ENCODE measurements at regions not wholly inside any gene's neighbourhood (a gene's known extent, or its start where the extent isn't known, plus 50 kb on each side); places are given as distances from the start of the nearest gene placed in this dataset.

GRCh38 chr11:24043842-24044241 is 453.0 kb upstream of the LUZP2 start:
- H3K4me3 ChIP-seq (ENCODE audit: low read length) = no peak overlapping the region
- no peak for DNase-seq (ENCODE audit: low read depth)
- TF ChIP-seq, protein P1, sequence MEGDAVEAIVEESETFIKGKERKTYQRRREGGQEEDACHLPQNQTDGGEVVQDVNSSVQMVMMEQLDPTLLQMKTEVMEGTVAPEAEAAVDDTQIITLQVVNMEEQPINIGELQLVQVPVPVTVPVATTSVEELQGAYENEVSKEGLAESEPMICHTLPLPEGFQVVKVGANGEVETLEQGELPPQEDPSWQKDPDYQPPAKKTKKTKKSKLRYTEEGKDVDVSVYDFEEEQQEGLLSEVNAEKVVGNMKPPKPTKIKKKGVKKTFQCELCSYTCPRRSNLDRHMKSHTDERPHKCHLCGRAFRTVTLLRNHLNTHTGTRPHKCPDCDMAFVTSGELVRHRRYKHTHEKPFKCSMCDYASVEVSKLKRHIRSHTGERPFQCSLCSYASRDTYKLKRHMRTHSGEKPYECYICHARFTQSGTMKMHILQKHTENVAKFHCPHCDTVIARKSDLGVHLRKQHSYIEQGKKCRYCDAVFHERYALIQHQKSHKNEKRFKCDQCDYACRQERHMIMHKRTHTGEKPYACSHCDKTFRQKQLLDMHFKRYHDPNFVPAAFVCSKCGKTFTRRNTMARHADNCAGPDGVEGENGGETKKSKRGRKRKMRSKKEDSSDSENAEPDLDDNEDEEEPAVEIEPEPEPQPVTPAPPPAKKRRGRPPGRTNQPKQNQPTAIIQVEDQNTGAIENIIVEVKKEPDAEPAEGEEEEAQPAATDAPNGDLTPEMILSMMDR (conservative IDR thresholded peaks at IDR 0.05; ENCODE audit: low read depth, low read length) = no peak

GRCh38 chr11:24046731-24047130 is 450.1 kb upstream of the LUZP2 start:
- H3K4me3 ChIP-seq (ENCODE audit: low read length) = no peak overlapping the region
- no peak for DNase-seq (ENCODE audit: low read depth)
- TF ChIP-seq, protein P1 (conservative IDR thresholded peaks at IDR 0.05; ENCODE audit: low read depth, low read length) = no peak

DNA sequence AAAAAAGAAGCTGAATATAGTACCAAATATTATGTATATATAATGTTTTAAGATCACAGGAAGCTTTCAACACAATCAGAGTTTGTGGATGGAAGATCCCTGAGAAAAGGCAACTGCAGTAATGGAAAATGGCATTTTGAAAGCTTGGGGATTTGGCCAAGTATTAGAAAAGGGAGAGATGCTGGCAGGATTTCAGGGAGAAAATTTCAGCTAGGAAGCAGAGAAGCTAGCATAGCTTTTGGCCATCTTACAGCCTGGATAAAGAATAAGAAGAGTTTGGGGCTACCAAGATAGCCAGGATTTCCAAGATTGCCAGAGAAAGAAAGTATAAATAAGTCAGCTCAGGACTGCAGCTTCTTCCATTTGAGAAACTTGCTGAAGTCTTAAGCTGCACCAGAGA is 440.8 kb upstream of the LUZP2 start:
- no peak for DNase-seq (ENCODE audit: low read depth)
- TF ChIP-seq, protein P1 (conservative IDR thresholded peaks at IDR 0.05; ENCODE audit: low read depth, low read length) = no peak

GRCh38 chr11:24060125-24060524 is 436.7 kb upstream of the LUZP2 start:
- DNase-seq (ENCODE audit: low read depth) = no peak
- TF ChIP-seq, protein P1 (conservative IDR thresholded peaks at IDR 0.05; ENCODE audit: low read depth, low read length) = no peak
- H3K4me3 ChIP-seq (ENCODE audit: low read length) = no peak overlapping the region

More for the DNA sequence above, 440.8 kb upstream of the LUZP2 start:
- H3K4me3 ChIP-seq (ENCODE audit: low read length) = no peak overlapping the region

DNA sequence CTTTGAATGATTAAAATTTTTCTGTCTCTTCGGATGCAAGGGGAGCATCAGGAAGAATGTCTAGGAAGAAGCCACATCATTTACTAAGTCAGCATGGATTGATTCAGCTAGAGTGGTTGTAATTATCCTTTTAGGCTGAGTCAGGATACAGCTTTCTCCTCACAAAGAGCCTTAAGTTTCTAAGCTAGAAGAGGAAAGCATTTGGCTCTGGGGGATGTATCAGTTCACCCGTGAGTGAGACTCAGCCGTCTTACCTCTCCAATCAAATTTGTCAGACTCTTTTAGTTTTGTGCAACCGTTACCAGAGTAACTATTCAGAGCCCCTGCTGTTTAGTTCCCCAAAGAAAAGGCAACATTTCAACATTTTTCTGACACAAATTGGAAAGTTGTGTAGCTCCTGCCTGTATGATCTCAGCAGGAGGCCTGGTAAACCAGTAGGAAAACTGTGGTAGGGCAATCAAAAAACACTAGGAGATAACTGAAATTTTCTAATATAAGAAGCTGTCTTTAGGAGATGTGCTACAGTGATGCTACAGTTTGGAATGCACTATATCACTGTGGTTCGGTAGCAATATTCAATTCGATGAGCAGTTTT is 432.4 kb upstream of the LUZP2 start:
- TF ChIP-seq, protein P1 (conservative IDR thresholded peaks at IDR 0.05; ENCODE audit: low read depth, low read length) = no peak
- no peak for DNase-seq (ENCODE audit: low read depth)
- no peak overlapping the region for H3K4me3 ChIP-seq (ENCODE audit: low read length)

GRCh38 chr11:24068197-24068596 is 428.7 kb upstream of the LUZP2 start:
- TF ChIP-seq, protein P1 (conservative IDR thresholded peaks at IDR 0.05; ENCODE audit: low read depth, low read length) = no peak
- no peak overlapping the region for H3K4me3 ChIP-seq (ENCODE audit: low read length)
- DNase-seq (ENCODE audit: low read depth) = no peak

GRCh38 chr11:24070435-24070834 is 426.4 kb upstream of the LUZP2 start:
- no peak for DNase-seq (ENCODE audit: low read depth)
- TF ChIP-seq, protein P1 (conservative IDR thresholded peaks at IDR 0.05; ENCODE audit: low read depth, low read length) = no peak
- H3K4me3 ChIP-seq (ENCODE audit: low read length) = no peak overlapping the region

All from retinal pigment epithelial cell (primary cell).